Activated CD8-positive, alpha-beta memory T cell treated with anti-CD3 and anti-CD28 coated beads, Interleukin-2, amount 50 U/mL, for 4 hours (primary cell): ENCODE measurements at regions not wholly inside any gene's neighbourhood (a gene's known extent, or its start where the extent isn't known, plus 50 kb on each side); places are given as distances from the start of the nearest gene placed in this dataset.
"Not testable (repeated sequence)": the region's sequence is repeated elsewhere in the genome, so short reads cannot be mapped to it uniquely, and the experiment has no call there.

Experiments used
- DNase-seq: peaks from one replicate; pipeline ENCODE4 v3.0.0-alpha.2; 2020

DNA sequence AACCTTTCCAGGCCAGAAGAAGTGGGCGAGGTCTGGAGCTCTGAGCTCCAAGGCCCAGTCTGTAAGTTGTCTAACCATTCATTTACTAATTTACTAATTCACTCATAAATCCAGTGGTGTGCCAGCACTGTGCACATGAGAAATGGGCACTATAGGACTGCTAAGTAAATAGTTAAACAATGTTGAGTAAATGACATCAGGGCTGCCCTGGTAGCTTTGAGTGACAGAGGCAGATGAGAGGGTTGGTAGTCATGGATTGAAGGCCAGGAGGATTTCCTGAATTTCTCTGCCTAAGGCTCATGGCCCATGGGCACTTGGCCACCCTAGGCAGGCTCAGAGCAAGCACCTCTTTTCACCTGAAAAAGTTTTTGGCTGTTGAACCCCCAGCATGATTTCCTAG is 216.9 kb upstream of the RXFP2 start:
- DNase-seq, result no peak

- no peak for DNase-seq
Observed at GRCh38 chr13:31528176-31528575, 211.2 kb upstream of the RXFP2 start.

- DNase-seq, result no peak
Observed at GRCh38 chr13:31528758-31529157, 210.6 kb upstream of the RXFP2 start.

DNA sequence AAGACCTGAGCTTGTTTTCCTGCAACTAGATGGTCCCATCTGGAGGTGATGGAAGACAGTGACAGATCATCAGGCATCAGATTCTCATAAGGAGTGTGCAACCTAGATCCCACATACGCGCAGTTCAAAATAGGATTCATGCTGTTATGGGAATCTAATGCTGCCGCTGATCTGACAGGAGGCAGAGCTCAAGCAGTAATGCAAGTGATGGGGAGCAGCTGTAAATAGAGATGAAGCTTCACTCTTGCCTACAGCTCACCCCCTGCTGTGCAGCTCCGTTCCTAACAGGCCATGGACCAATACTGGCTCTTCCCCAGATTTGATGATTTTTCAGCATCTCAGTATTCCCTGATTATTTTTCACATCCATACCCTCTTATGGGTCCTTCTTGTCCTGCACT is 208.4 kb upstream of the RXFP2 start:
- no peak for DNase-seq

GRCh38 chr13:31537052-31537451 is 202.3 kb upstream of the RXFP2 start:
- no peak for DNase-seq

- DNase-seq, result no peak
Observed at GRCh38 chr13:31538067-31539042, 201.0 kb upstream of the RXFP2 start.

GRCh38 chr13:31540281-31540680 is 199.0 kb upstream of the RXFP2 start:
- no peak for DNase-seq

GRCh38 chr13:31543190-31543589 is 196.1 kb upstream of the RXFP2 start:
- no peak for DNase-seq

DNA sequence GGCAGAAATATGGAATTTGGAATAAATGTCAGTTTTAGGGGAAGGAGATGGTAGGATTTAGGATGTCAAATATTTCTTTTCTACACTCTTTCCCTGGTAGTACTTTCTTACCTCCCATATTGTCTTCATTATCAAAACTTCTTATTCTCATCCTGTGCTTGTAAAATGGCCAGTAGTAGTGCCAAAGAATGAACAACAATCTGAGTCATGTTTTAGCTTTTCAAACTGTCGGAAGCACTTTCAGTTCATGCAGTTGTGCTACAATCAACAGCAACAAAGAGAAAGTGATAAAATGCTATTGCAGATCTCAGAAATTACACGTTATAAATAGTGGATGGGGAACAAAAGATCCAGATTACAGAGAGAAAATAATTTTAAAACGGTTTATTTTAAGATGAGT is 193.7 kb upstream of the RXFP2 start:
- DNase-seq, result no peak

- DNase-seq, result no peak
Observed at GRCh38 chr13:31556376-31556775, 182.9 kb upstream of the RXFP2 start.

GRCh38 chr13:31584221-31584620 is 155.1 kb upstream of the RXFP2 start:
- not testable (repeated sequence) for DNase-seq

- no peak for DNase-seq
Observed at GRCh38 chr13:31587698-31588266, 151.5 kb upstream of the RXFP2 start.

GRCh38 chr13:31588316-31588715 is 151.0 kb upstream of the RXFP2 start:
- no peak for DNase-seq

- DNase-seq, result no peak
Observed at GRCh38 chr13:31588893-31589292, 150.4 kb upstream of the RXFP2 start.

DNA sequence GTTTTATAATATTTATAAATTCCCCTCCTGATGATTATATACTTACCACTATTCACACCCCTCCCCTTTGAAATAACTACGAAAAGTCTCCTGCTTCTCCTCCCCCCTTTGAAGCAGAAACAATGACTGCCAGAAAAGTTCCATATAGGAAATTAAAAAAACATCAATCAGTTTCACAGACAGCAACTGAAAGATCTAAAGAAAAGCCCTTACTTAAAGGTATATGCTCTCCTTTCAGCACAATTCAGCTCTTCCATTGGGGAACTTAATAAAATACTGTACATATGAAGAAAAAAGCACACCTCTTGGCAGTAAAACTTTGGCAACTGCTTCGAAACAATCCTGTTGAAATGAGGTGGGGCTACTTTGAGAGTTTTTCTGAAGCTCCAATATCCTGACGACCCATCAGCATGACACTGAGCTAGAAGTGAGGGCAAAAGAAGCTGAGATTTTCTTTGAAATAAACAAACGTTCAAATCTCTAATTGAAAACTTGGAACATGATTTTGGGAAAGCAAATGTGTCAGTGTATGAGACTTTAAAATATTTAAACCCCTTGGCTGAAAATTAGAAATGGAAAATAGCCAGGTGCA is 147.6 kb upstream of the RXFP2 start:
- DNase-seq, result no peak

- DNase-seq, result no peak
Observed at GRCh38 chr13:31594056-31594455, 145.3 kb upstream of the RXFP2 start.

DNA sequence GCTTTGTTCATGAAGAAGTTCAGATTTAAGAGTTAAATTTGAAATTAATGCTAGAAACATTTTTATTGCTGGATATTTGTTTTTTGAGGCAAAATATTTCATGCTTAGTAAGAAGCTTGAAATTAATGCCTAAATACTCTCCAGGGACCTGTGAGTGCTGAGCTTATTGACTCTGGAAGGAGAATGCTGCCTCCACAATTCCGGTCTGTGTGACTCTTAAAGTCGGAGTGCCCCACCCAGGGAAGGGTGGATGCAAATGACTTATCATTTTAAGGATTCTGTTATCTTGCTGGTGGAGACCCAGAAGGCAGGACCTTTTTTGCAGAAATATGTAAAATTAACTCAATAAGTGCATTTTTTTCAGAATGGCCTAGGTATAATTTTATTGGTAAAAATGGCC is 143.8 kb upstream of the RXFP2 start:
- DNase-seq, result no peak

- DNase-seq, result no peak
Observed at GRCh38 chr13:31598990-31599389, 140.3 kb upstream of the RXFP2 start.

DNA sequence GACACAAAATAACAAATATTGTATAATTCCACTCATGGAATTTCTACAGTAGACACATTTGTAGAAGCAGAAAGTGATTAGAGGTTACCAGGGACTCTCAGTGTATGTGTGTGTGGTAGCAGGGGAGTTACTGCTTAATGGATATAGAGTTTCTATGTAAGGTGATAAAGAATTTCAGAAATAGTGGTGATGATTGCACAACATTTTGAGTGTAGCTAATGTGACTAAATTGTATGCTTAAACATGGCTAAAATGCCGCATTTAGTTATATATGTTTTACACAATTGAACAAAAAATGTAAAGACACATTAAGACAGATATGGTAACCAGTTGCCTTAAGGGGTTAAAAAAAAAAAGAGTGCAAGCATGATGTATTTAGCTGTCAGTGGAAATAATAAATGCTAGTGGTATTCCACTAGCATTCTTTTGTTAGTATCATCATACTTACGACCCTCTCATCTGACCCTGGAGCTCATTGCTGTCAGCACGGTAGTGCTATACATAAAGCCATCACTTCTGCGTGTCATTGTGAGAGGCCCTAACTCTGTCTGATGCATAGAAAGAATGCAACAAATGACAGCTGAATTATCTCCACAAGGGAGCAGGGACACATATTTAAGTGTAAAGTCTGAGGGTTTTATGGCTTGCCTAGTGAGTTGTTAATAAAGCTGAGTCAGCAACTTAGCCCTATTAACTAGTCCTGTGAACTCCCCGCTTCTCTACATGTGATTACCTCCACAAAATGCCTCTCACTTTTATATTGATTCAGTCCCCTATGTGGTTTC is 134.1 kb upstream of the RXFP2 start:
- no peak for DNase-seq

DNA sequence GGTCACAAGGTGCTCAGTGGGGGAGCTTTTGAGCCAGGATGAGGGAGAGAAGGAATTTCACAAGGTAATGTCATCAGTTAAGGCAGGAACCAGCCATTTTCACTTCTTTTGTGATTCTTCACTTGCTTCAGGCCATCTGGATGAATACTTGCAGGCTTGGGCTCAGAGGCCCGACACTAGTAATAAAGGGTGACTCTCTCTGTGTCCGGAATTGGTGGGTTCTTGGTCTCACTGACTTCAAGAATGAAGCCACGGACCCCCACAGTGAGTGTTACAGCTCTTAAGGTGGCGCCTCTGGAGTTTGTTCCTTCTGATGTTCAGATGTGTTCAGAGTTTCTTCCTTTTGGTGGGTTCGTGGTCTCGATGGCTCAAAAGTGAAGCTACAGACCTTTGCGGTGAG is 131.8 kb upstream of the RXFP2 start:
- not testable (repeated sequence) for DNase-seq

DNA sequence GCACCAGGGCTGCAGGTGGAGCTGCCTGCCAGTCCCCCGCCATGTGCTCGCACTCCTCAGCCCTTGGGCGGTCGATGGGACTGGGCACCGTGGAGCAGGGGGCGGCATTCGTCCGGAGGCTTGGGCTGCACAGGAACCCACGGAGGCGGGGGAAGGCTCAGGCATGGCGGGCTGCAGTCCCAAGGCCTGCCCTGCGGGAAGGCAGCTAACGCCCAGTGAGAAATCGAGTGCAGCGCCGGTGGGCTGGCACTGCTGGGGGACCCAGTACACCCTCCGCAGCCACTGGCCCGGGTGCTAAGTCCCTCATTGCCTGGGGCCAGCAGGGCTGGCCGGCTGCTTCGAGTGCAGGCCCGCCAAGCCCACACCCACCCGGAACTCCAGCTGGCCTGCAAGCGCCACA is 130.5 kb upstream of the RXFP2 start:
- not testable (repeated sequence) for DNase-seq

GRCh38 chr13:31610270-31610998 is 128.9 kb upstream of the RXFP2 start:
- no peak for DNase-seq

DNA sequence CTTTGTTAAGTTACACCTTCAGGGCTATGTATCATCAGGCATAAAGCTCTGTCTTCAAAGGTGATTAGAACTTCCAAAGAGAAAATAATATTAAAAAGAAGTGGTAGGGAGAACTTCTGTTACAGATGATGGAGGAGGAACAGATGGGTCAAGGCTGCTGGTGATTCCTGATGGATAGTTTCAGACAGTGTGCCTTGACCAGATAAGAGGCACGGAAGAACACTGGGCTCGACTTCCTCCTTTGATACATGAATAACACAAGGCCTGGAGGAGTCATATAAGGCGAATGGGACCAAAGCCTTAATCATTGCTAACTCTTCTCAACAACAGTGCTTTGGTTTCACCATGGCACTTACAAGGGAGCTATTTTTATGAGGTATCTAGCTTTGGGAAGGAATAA is 128.1 kb upstream of the RXFP2 start:
- no peak for DNase-seq
